H9 (cell line): ENCODE measurements at regions not wholly inside any gene's neighbourhood (a gene's known extent, or its start where the extent isn't known, plus 50 kb on each side); places are given as distances from the start of the nearest gene placed in this dataset.

Experiments
- DNase-seq: peaks from one replicate; pipeline ENCODE4 v3.0.0-alpha.2; 2017
- H2AFZ ChIP-seq: one replicate; pipeline ENCODE4 v1.6.1; 2013; ENCODE audit warnings: mild to moderate bottlenecking, low read length, control low read depth, moderate library complexity
- H2AK5ac ChIP-seq: 2 replicates; pipeline ENCODE4 v1.6.1; 2013; ENCODE audit warnings: low read length, control low read depth, mixed read lengths; ENCODE audit not compliant: insufficient read length
- H2BK120ac ChIP-seq: one replicate; pipeline ENCODE4 v1.6.1; 2013; ENCODE audit warnings: low read depth, mild to moderate bottlenecking, low read length, control low read depth, inconsistent platforms; ENCODE audit not compliant: poor library complexity, severe bottlenecking
- H2BK12ac ChIP-seq: 2 replicates; pipeline ENCODE4 v1.6.1; 2013; ENCODE audit warnings: low read length, control low read depth, mixed read lengths, low read depth; ENCODE audit not compliant: insufficient read length
- H2BK15ac ChIP-seq: 2 replicates; pipeline ENCODE4 v1.6.1; 2013; ENCODE audit warnings: low read depth, low read length, control low read depth
- H2BK20ac ChIP-seq: one replicate; pipeline ENCODE4 v1.6.1; 2013; ENCODE audit warnings: low read depth, mild to moderate bottlenecking, low read length, control low read depth, inconsistent platforms; ENCODE audit not compliant: poor library complexity, severe bottlenecking
- H2BK5ac ChIP-seq: 2 replicates; pipeline ENCODE4 v1.6.1; 2013; ENCODE audit warnings: low read length, control low read depth, mixed read lengths; ENCODE audit not compliant: insufficient read length
- H3K14ac ChIP-seq: 2 replicates; pipeline ENCODE4 v1.6.1; 2013; ENCODE audit warnings: low read length, control low read depth; ENCODE audit not compliant: insufficient read depth
- H3K18ac ChIP-seq: 2 replicates; pipeline ENCODE4 v1.6.1; 2013; ENCODE audit warnings: low read depth, mild to moderate bottlenecking, mixed read lengths, low read length, control low read depth; ENCODE audit not compliant: insufficient read length
- H3K23ac ChIP-seq: 2 replicates; pipeline ENCODE4 v1.6.1; 2013; ENCODE audit warnings: low read length, control low read depth, mixed read lengths, low read depth; ENCODE audit not compliant: insufficient read length
- H3K23me2 ChIP-seq: 2 replicates; pipeline ENCODE4 v1.6.1; 2013; ENCODE audit warnings: low read depth, mild to moderate bottlenecking, mixed read lengths, low read length, control low read depth; ENCODE audit not compliant: insufficient read length, poor library complexity, severe bottlenecking
- H3K27ac ChIP-seq: 2 replicates; pipeline ENCODE4 v1.5.1; 2013; ENCODE audit warnings: low read length, control low read depth, mixed read lengths, low read depth; ENCODE audit not compliant: insufficient read length
- H3K27me3 ChIP-seq: 2 replicates; pipeline ENCODE4 v1.6.1; 2013; ENCODE audit warnings: low read length, control low read depth, inconsistent platforms; ENCODE audit not compliant: insufficient read depth
- H3K4ac ChIP-seq: 2 replicates; pipeline ENCODE4 v1.6.1; 2013; ENCODE audit warnings: low read depth, mild to moderate bottlenecking, control low read depth, inconsistent platforms, low read length, moderate library complexity
- H3K4me1 ChIP-seq: 2 replicates; pipeline ENCODE4 v1.6.1; 2013; ENCODE audit warnings: low read length, control low read depth, inconsistent platforms; ENCODE audit not compliant: insufficient read depth
- H3K4me2 ChIP-seq: 2 replicates; pipeline ENCODE4 v1.6.1; 2013; ENCODE audit warnings: low read length, control low read depth, mixed read lengths; ENCODE audit not compliant: insufficient read length, insufficient read depth
- H3K56ac ChIP-seq: 2 replicates; pipeline ENCODE4 v1.6.1; 2013; ENCODE audit warnings: low read depth, mild to moderate bottlenecking, mixed read lengths, low read length, control low read depth; ENCODE audit not compliant: insufficient read length
- H3K79me1 ChIP-seq: 2 replicates; pipeline ENCODE4 v1.6.1; 2013; ENCODE audit warnings: low read depth, mild to moderate bottlenecking, moderate library complexity, low read length, control low read depth, inconsistent platforms; ENCODE audit not compliant: insufficient read depth, poor library complexity, severe bottlenecking
- H3K79me2 ChIP-seq: 2 replicates; pipeline ENCODE4 v1.6.1; 2013; ENCODE audit warnings: low read length, control low read depth, inconsistent platforms; ENCODE audit not compliant: insufficient read depth
- H3K9ac ChIP-seq: 2 replicates; pipeline ENCODE4 v1.6.1; 2013; ENCODE audit warnings: low read length, control low read depth, mixed read lengths; ENCODE audit not compliant: insufficient read length; ENCODE audit errors: extremely low read depth
- H3K9me3 ChIP-seq: one replicate; pipeline ENCODE4 v1.6.1; 2013; ENCODE audit warnings: low read depth, low read length, inconsistent platforms; ENCODE audit not compliant: control insufficient read depth
- H3T11ph ChIP-seq: one replicate; pipeline ENCODE4 v1.6.1; 2013; ENCODE audit warnings: mild to moderate bottlenecking, low read length, control low read depth, inconsistent platforms
- H4K20me1 ChIP-seq: one replicate; pipeline ENCODE4 v1.6.1; 2013; ENCODE audit not compliant: control insufficient read depth, insufficient read length, insufficient read depth
- H4K5ac ChIP-seq: 2 replicates; pipeline ENCODE4 v1.6.1; 2013; ENCODE audit warnings: low read depth, mild to moderate bottlenecking, mixed read lengths, low read length, control low read depth; ENCODE audit not compliant: insufficient read length
- H4K8ac ChIP-seq: replicated peaks from 2 replicates; pipeline ENCODE4 v1.6.1; 2013; ENCODE audit warnings: low read length, control low read depth, mixed read lengths, low read depth; ENCODE audit not compliant: insufficient read length
- H4K91ac ChIP-seq: 2 replicates; pipeline ENCODE4 v1.6.1; 2013; ENCODE audit warnings: low read depth, mild to moderate bottlenecking, moderate library complexity, mixed read lengths, low read length, control low read depth; ENCODE audit not compliant: insufficient read length
- H3K27ac Mint-ChIP-seq, 3 experiments: 2 replicates in 2 of 3; 3 replicates in 1 of 3; pipeline ENCODE4 v1.8.0; 2020 to 2021; ENCODE audit warnings: mixed read lengths in 3 of 3, mild to moderate bottlenecking in 1 of 3, moderate library complexity in 1 of 3
- H3K27me3 Mint-ChIP-seq: 2 replicates; pipeline ENCODE4 v1.8.0; 2021; ENCODE audit warnings: low read depth, mild to moderate bottlenecking, moderate library complexity, mixed read lengths
- H3K36me3 Mint-ChIP-seq, 3 experiments: 2 replicates in 2 of 3; 3 replicates in 1 of 3; pipeline ENCODE4 v1.8.0; 2020 to 2021; ENCODE audit warnings: low read depth in 3 of 3, mixed read lengths in 3 of 3; ENCODE audit not compliant: insufficient read depth in 1 of 3
- H3K4me1 Mint-ChIP-seq, 2 experiments: 2 replicates each; pipeline ENCODE4 v1.8.0; 2020; ENCODE audit warnings: mixed read lengths in 2 of 2
- H3K4me3 Mint-ChIP-seq, 2 experiments: 2 replicates in 1 of 2; 3 replicates in 1 of 2; pipeline ENCODE4 v1.8.0; 2020 to 2021; ENCODE audit warnings: mild to moderate bottlenecking in 2 of 2, mixed read lengths in 2 of 2, moderate library complexity in 1 of 2
- H3K9me3 Mint-ChIP-seq, 2 experiments: 2 replicates in 1 of 2; 3 replicates in 1 of 2; pipeline ENCODE4 v1.8.0; 2020; ENCODE audit warnings: mild to moderate bottlenecking in 2 of 2, mixed read lengths in 2 of 2, moderate library complexity in 1 of 2
- CTCF ChIP-seq: fragments of 200-600 bp; sonication (generic); conservative IDR thresholded peaks from 3 replicates; pipeline ENCODE4 v1.8.0; 2021; ENCODE audit warnings: antibody characterized with exemption, mild to moderate bottlenecking
- WGBS: extraction: QIAGEN DNeasy Blood & Tissue Kit; methylation state at CpG from one replicate; pipeline ENCODE4 v1.1.7; 2013; ENCODE audit warnings: missing lambda C conversion rate, low lambda C conversion rate, mixed read lengths; ENCODE audit not compliant: insufficient read length; ENCODE audit errors: extremely low coverage; 5-methylcytosine and 5-hydroxymethylcytosine counted together

GRCh38 chr4:125801924-125802323 lies 487.2 kb downstream of the FAT4 start:
- TF ChIP-seq CTCF: no peak
- H3K56ac ChIP-seq: no peak overlapping the region
- H3K9ac ChIP-seq: no peak overlapping the region
- H3K4me1 ChIP-seq: no peaks in the 10 kb centered on the region
- no peaks in the 10 kb centered on the region for H3K9me3 ChIP-seq
- no peak for DNase-seq
- no peak overlapping the region for H3K27ac ChIP-seq
- no peaks in the 10 kb centered on the region for H4K20me1 ChIP-seq
- no peak overlapping the region for H2BK5ac ChIP-seq
- H2BK120ac ChIP-seq: no peak overlapping the region
- H2BK20ac ChIP-seq: no peak overlapping the region
- H3K4me1 Mint-ChIP-seq: peaks cover 11 to 18% of the 10 kb centered on the region in 2 experiments
- no peak overlapping the region for H3T11ph ChIP-seq
- H3K79me2 ChIP-seq: no peaks in the 10 kb centered on the region
- no peak overlapping the region for H3K4me3 Mint-ChIP-seq
- H3K9me3 Mint-ChIP-seq: no peaks in the 10 kb centered on the region
- H3K4me2 ChIP-seq: no peak overlapping the region
- no peak overlapping the region for H3K27ac Mint-ChIP-seq
- no peaks in the 10 kb centered on the region for H3K36me3 Mint-ChIP-seq
- H3K79me1 ChIP-seq: no peaks in the 10 kb centered on the region
- no peak overlapping the region for H3K4ac ChIP-seq
- WGBS: no CpG with 5 or more reads among the region's 1 CpG
- no peak overlapping the region for H3K18ac ChIP-seq
- no peak overlapping the region for H4K91ac ChIP-seq
- H3K27me3 ChIP-seq: no peaks in the 10 kb centered on the region
- H4K5ac ChIP-seq: no peak overlapping the region
- H3K23me2 ChIP-seq: no peaks in the 10 kb centered on the region
- no peak overlapping the region for H3K23ac ChIP-seq
- H4K8ac ChIP-seq: no peak overlapping the region
- no peak overlapping the region for H3K14ac ChIP-seq
- H2AFZ ChIP-seq: no peak overlapping the region
- H2BK12ac ChIP-seq: no peak overlapping the region
- no peak overlapping the region for H2AK5ac ChIP-seq
- H2BK15ac ChIP-seq: no peak overlapping the region
- no peaks in the 10 kb centered on the region for H3K27me3 Mint-ChIP-seq
